ENCODE measurements at regions not wholly inside any gene's neighbourhood (a gene's known extent, or its start where the extent isn't known, plus 50 kb on each side); places are given as distances from the start of the nearest gene placed in this dataset.

DNA sequence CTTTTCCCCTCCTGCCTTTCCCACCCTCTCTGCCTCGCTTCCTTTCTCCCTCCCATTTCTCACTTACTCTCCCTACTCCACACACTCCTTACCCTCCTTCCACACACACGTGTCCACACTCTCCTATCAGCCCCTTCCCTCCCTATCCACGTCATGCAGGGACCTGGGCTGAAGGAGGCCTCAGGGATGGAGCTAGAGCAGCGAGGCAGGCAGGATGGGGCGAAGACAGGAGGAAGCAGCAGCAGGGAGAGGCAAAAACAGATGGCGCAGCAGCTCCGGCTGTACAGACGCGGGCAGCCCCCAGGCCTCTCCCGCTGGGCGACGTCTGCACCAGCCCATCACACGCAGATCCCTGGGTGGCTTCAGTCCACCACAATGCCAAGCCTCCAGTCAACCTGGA, 97.9 kb downstream of the SPATA19 start:
- TF ChIP-seq EP300 (IDR thresholded peaks at IDR 0.05), result no peak
- TF ChIP-seq, protein P1, sequence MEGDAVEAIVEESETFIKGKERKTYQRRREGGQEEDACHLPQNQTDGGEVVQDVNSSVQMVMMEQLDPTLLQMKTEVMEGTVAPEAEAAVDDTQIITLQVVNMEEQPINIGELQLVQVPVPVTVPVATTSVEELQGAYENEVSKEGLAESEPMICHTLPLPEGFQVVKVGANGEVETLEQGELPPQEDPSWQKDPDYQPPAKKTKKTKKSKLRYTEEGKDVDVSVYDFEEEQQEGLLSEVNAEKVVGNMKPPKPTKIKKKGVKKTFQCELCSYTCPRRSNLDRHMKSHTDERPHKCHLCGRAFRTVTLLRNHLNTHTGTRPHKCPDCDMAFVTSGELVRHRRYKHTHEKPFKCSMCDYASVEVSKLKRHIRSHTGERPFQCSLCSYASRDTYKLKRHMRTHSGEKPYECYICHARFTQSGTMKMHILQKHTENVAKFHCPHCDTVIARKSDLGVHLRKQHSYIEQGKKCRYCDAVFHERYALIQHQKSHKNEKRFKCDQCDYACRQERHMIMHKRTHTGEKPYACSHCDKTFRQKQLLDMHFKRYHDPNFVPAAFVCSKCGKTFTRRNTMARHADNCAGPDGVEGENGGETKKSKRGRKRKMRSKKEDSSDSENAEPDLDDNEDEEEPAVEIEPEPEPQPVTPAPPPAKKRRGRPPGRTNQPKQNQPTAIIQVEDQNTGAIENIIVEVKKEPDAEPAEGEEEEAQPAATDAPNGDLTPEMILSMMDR (IDR thresholded peaks at IDR 0.05), result no peak
- TF ChIP-seq POLR2AphosphoS5 (IDR thresholded peaks at IDR 0.05), result no peak
- TF ChIP-seq POLR2A (IDR thresholded peaks at IDR 0.05), result no peak
- Histone ChIP-seq H3K27ac (no peak overlapping the region), H3K36me3 (no peaks in the 10 kb centered on the region), H3K4me3 (no peak overlapping the region), H3K27me3 (peaks cover 0 to 11% (median 0%) of the 10 kb centered on the region in 3 donors), H3K9me3 (peaks cover 0 to 11% (median 8%) of the 10 kb centered on the region in 4 donors), H3K4me1 (no peaks in the 10 kb centered on the region)
- intact Hi-C loops (cut with DNase I; ENCODE audit: low total_unique reads), result no loop called here
- no peak for DNase-seq
- WGBS, 5 donors, result 75 to 78% (median 77%) methylated on average over 13 of the region's 13 CpGs

DNA sequence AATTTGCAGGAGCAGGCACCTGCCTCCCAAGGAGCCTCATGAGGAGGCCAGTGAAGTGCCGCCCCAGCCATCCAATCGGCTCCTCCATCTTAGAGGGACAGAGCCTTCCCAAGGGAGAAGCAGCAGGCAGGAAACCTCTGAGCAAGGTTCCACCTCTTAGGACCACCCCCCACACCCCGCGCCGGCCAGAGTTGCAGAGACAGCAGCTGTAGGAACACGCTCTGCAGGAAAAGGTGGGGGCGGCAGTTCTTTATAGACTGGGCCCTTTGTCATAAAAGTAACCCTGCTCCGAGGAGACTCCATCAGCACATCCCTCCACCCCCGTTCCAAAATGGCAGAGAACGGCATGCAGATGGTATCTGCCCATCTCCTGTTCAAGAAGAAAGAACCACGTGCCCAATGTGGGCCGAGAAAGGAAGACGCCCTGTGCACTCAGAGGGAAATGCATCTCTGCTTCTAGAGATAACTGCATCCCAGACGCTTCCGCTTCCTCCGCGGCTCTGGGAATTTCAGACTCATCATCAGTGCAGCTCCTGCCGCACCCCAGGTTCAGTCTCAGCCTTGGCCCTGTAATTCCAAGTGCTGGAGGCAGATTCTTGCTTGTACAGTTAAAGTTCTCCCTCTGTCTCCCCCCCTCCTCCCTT, 98.5 kb downstream of the SPATA19 start:
- intact Hi-C loops (cut with DNase I; ENCODE audit: low total_unique reads), result no loop called here
- whole genome bisulfite sequencing, 5 donors, result 68 to 78% (median 73%) methylated on average over 16 to 18 of the region's 18 CpGs

DNA sequence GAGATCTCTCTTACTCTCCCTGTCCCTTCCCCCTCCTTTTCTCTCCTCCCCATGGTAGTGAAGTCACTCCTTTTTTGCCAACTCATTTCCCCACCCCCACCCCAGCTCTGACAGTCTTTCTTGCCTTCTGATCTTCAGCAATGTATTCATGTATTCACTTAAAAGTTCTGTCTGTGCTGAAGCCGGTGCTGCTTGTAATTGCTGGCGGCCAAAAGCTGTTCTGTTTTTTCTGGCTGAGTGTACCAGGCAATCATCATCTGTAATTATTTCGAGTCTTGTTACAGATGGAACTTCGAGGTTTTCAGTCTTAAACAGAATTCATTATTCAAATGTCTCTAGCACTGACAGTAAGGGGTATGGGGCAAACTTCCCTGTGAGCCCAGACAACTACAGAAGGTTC, 99.5 kb downstream of the SPATA19 start:
- no peak for DNase-seq
- WGBS, 5 donors, result 52 to 77% (median 67%) methylated on average over 4 of the region's 4 CpGs
- Histone ChIP-seq H3K27me3 (peaks cover 0 to 11% (median 0%) of the 10 kb centered on the region in 3 donors), H3K27ac (no peak overlapping the region), H3K4me1 (no peaks in the 10 kb centered on the region), H3K4me3 (no peak overlapping the region), H3K36me3 (no peaks in the 10 kb centered on the region), H3K9me3 (peaks cover 0 to 11% (median 8%) of the 10 kb centered on the region in 4 donors)
- no peak for TF ChIP-seq EP300 (IDR thresholded peaks at IDR 0.05)
- no peak for TF ChIP-seq POLR2AphosphoS5 (IDR thresholded peaks at IDR 0.05)
- TF ChIP-seq POLR2A (IDR thresholded peaks at IDR 0.05), result no peak
- TF ChIP-seq, protein P1 (IDR thresholded peaks at IDR 0.05), result no peak
- intact Hi-C loops (cut with DNase I; ENCODE audit: low total_unique reads), result no loop called here

More for the DNA sequence above, 98.5 kb downstream of the SPATA19 start:
- H3K9me3 ChIP-seq, result peaks cover 0 to 11% (median 8%) of the 10 kb centered on the region in 4 donors
- no peak for DNase-seq
- TF ChIP-seq EP300 (IDR thresholded peaks at IDR 0.05) (no peak), POLR2A (IDR thresholded peaks at IDR 0.05) (no peak), POLR2AphosphoS5 (IDR thresholded peaks at IDR 0.05) (no peak)
- TF ChIP-seq, protein P1 (IDR thresholded peaks at IDR 0.05), result no peak
- H3K27me3 ChIP-seq, result peaks cover 0 to 11% (median 0%) of the 10 kb centered on the region in 3 donors
- H3K4me3 ChIP-seq, result no peak overlapping the region
- no peaks in the 10 kb centered on the region for H3K4me1 ChIP-seq
- no peak overlapping the region for H3K27ac ChIP-seq
- H3K36me3 ChIP-seq, result no peaks in the 10 kb centered on the region

DNA sequence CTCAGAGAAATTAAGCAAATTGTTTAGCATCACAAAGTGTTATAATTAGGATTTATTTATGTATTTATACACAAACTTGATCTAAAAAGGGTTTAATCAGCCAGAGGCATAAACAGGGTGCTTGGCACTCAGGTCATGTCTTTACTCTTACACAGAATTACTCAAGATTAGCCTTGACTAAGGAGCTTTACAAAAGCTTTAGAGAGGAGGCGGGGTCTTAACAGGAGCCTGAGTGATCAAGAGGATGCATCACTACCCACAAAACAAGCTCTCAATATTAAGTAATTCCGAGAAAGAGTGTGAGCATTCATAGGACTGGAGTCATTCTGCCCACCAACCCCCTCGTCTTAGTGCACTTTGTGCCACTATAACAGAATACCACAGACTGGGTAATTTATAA, 103.0 kb downstream of the SPATA19 start:
- no peak for DNase-seq
- Histone ChIP-seq H3K36me3 (no peaks in the 10 kb centered on the region), H3K4me1 (no peaks in the 10 kb centered on the region), H3K27ac (no peak overlapping the region), H3K9me3 (no peaks in the 10 kb centered on the region), H3K27me3 (peaks cover 0 to under 1% (median 0%) of the 10 kb centered on the region in 3 donors), H3K4me3 (no peak overlapping the region)
- TF ChIP-seq POLR2A (IDR thresholded peaks at IDR 0.05) (no peak), POLR2AphosphoS5 (IDR thresholded peaks at IDR 0.05) (no peak)
- intact Hi-C loops (cut with DNase I; ENCODE audit: low total_unique reads), result no loop called here
- 76 to 79% (median 79%) methylated on average over 3 of the region's 3 CpGs for WGBS, 5 donors

DNA sequence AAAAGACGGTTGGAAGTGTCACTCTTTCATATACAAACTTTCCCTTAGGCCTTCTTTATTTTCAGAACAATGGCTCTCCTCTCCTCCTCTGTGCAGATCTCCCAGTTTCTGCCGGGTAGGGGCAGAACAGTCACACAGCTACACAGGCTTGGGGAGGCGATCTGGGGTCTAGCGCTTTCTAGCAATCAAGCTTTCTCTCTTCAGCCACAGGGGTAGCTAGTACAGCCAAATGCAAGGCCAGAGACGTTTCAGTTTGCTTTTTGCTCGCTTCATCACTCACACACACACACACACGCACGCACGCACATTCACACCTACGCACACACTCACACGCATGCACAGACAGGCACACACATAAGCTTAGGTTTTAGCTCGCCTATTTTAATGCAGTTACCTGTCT, 104.3 kb downstream of the SPATA19 start:
- Histone ChIP-seq H3K9me3 (no peaks in the 10 kb centered on the region), H3K4me1 (no peaks in the 10 kb centered on the region), H3K27ac (no peak overlapping the region), H3K4me3 (no peak overlapping the region), H3K27me3 (no peaks in the 10 kb centered on the region), H3K36me3 (no peaks in the 10 kb centered on the region)
- TF ChIP-seq POLR2AphosphoS5 (IDR thresholded peaks at IDR 0.05), result no peak
- TF ChIP-seq, protein P1 (IDR thresholded peaks at IDR 0.05), result no peak
- TF ChIP-seq POLR2A (IDR thresholded peaks at IDR 0.05), result no peak
- TF ChIP-seq EP300 (IDR thresholded peaks at IDR 0.05), result no peak
- 71 to 77% (median 73%) methylated on average over 12 of the region's 12 CpGs for WGBS, 5 donors
- intact Hi-C loops (cut with DNase I; ENCODE audit: low total_unique reads), result no loop called here
- no peak for DNase-seq

Measured in stomach (tissue), 8 donors.